HepG2 (cell line): ENCODE measurements at regions not wholly inside any gene's neighbourhood (a gene's known extent, or its start where the extent isn't known, plus 50 kb on each side); places are given as distances from the start of the nearest gene placed in this dataset.

Source experiments
- ATAC-seq: fragments of 200-7000 bp; cut with Tn5 transposase; 3 replicates; pipeline ENCODE4 v1.9.1; 2020; ENCODE audit warnings: mild to moderate bottlenecking, moderate library complexity
- BruUV-seq: library from RNA; stranded (reverse); fragments of 400-500 nt; replicated peaks from 2 replicates; lab custom pipeline; 2021; lab: Mats Ljungman, UMichigan
- CTCF ChIA-PET: fragments of 300-600 bp; formaldehyde crosslinking; extraction: SDS; loops from one replicate; lab custom pipeline; 2021; ENCODE audit warnings: low total read pairs, inconsistent platforms, low intra/inter-chr PET ratio; lab: Yijun Ruan, JAX
- POLR2A ChIA-PET: fragments of 350-600 bp; sonication (Branson Sonifier 250); formaldehyde crosslinking; loops from one replicate; lab custom pipeline; 2020; ENCODE audit warnings: antibody characterized with exemption, inconsistent platforms; lab: Yijun Ruan, JAX
- DNase-seq: peaks from one replicate; pipeline ENCODE4 v3.0.0-alpha.2; 2015; ENCODE audit warnings: low spot score
- FAIRE-seq: peaks from 3 replicates; lab custom pipeline; 2011; peaks lifted over from hg19 to GRCh38; lab: Jason Lieb, UNC
- H2AFZ ChIP-seq: one replicate; pipeline ENCODE4 v1.6.1; 2011; ENCODE audit warnings: low read length, inconsistent platforms
- H3K27ac ChIP-seq: fragments of 300-600 bp; 3 replicates; pipeline ENCODE4 v1.8.0; 2011; ENCODE audit warnings: mixed run types, mild to moderate bottlenecking, mixed read lengths, low read length, inconsistent platforms; ENCODE audit not compliant: insufficient read depth; ENCODE audit errors: extremely low read length
- H3K27me3 ChIP-seq, 2 experiments: fragments of 200-600 bp in 1 of 2; 2 replicates in 1 of 2; 3 replicates in 1 of 2; pipeline versions ENCODE4 v1.6.0 to v1.8.0; 2011; ENCODE audit warnings: low read length in 2 of 2, mild to moderate bottlenecking in 2 of 2, moderate library complexity in 2 of 2, inconsistent platforms in 1 of 2; ENCODE audit not compliant: insufficient read depth in 2 of 2, control insufficient read depth in 1 of 2
- H3K36me3 ChIP-seq, 2 experiments: fragments of 200-600 bp in 1 of 2; replicated peaks in 1 of 2; 2 replicates in 1 of 2; 3 replicates in 1 of 2; pipeline versions ENCODE4 v1.5.1 to v1.8.0; 2011; ENCODE audit warnings: low read length in 2 of 2, inconsistent platforms in 1 of 2; ENCODE audit not compliant: insufficient read depth in 2 of 2, control insufficient read depth in 1 of 2
- H3K4me1 ChIP-seq: 2 replicates; pipeline ENCODE4 v1.5.1; 2012; ENCODE audit warnings: low read length, inconsistent platforms; ENCODE audit not compliant: insufficient read depth
- H3K4me2 ChIP-seq: 2 replicates; pipeline ENCODE4 v1.6.0; 2011; ENCODE audit warnings: low read depth, low read length, inconsistent platforms
- H3K4me3 ChIP-seq, 3 experiments: fragments of 200-600 bp in 1 of 3; sonication (generic), shearing (Covaris generic) in 1 of 3; replicated peaks in 1 of 3; 2 replicates each; pipeline ENCODE4 v1.5.1; 2011 to 2016; ENCODE audit warnings: low read length in 3 of 3, inconsistent platforms in 2 of 3, low read depth in 2 of 3, mild to moderate bottlenecking in 2 of 3, control low read depth in 1 of 3, mixed read lengths in 1 of 3; ENCODE audit not compliant: insufficient read depth in 1 of 3
- H3K79me2 ChIP-seq: one replicate; pipeline ENCODE4 v1.6.1; 2011; ENCODE audit warnings: low read length, inconsistent platforms; ENCODE audit not compliant: insufficient read depth
- H3K9ac ChIP-seq: 2 replicates; pipeline ENCODE4 v1.6.0; 2011; ENCODE audit warnings: mild to moderate bottlenecking, low read depth, low read length, inconsistent platforms; ENCODE audit not compliant: insufficient read depth
- H3K9me3 ChIP-seq: 2 replicates; pipeline ENCODE4 v1.5.1; 2012; ENCODE audit warnings: mild to moderate bottlenecking, low read length
- H4K20me1 ChIP-seq: 2 replicates; pipeline ENCODE4 v1.6.0; 2011; ENCODE audit warnings: inconsistent platforms, mild to moderate bottlenecking, low read length, moderate library complexity; ENCODE audit not compliant: insufficient read depth
- CENPBD1 ChIP-seq: sonication (generic); formaldehyde crosslinking; IDR thresholded peaks from 2 replicates; pipeline ENCODE4 v1.8.0; 2022; ENCODE audit warnings: missing genetic modification reagents, low read depth, mild to moderate bottlenecking, borderline replicate concordance
- IKZF1 ChIP-seq: fragments of 450-650 bp; IDR thresholded peaks from 2 replicates; pipeline ENCODE4 v1.7.1; 2016
- SYNCRIP ChIP-seq: fragments of 200-400 bp; formaldehyde crosslinking; IDR thresholded peaks from 2 replicates; pipeline ENCODE4 v1.6.1; 2018; ENCODE audit warnings: mild to moderate bottlenecking, low read depth, low read length; ENCODE audit not compliant: insufficient read depth
- TSC22D2 ChIP-seq: sonication (generic); formaldehyde crosslinking; IDR thresholded peaks from 2 replicates; pipeline ENCODE4 v1.5.1; 2020; ENCODE audit warnings: missing genetic modification reagents, mild to moderate bottlenecking, borderline replicate concordance
- ZNF24 ChIP-seq: fragments of 450-650 bp; IDR thresholded peaks from 2 replicates; pipeline ENCODE4 v1.6.1; 2017; ENCODE audit warnings: antibody characterized with exemption, mild to moderate bottlenecking
- ZNF276 ChIP-seq: sonication (generic); formaldehyde crosslinking; IDR thresholded peaks from 2 replicates; pipeline ENCODE4 v1.4.0; 2020; ENCODE audit warnings: mild to moderate bottlenecking, low read depth, missing genetic modification reagents
- ZNF407 ChIP-seq: sonication (generic); formaldehyde crosslinking; IDR thresholded peaks from one replicate; pipeline ENCODE4 v1.5.1; 2020; ENCODE audit warnings: mild to moderate bottlenecking, missing genetic modification reagents; ENCODE audit errors: not compliant biosample characterization
- WGBS: methylation state at CpG from one replicate; pipeline ENCODE4 v1.1.6; 2017; ENCODE audit warnings: low lambda C conversion rate; 5-methylcytosine and 5-hydroxymethylcytosine counted together
- in situ Hi-C: cut with HindIII; loops from 2 replicates; pipeline ENCODE4 v1.10.0; 2017; ENCODE audit warnings: low pct_unique_long_range_greater_than_20kb; ENCODE audit not compliant: extremely low pct_ligation_motif_present
- intact Hi-C: fragments of 100-400 bp; cut with micrococcal nuclease; formaldehyde crosslinking; loops from one replicate; pipeline ENCODE4 v1.10.0; 2022; ENCODE audit not compliant: unreplicated experiment

- Histone ChIP-seq H3K9ac (no peak overlapping the region), H3K9me3 (no peaks in the 10 kb centered on the region), H3K79me2 (no peaks in the 10 kb centered on the region), H3K27me3 (no peaks in the 10 kb centered on the region), H3K4me2 (no peak overlapping the region), H4K20me1 (no peaks in the 10 kb centered on the region), H3K36me3 (no peaks in the 10 kb centered on the region), H2AFZ (no peak overlapping the region), H3K4me1 (no peaks in the 10 kb centered on the region), H3K4me3 (no peak overlapping the region), H3K27ac (no peak overlapping the region)
- ATAC-seq (no peak), FAIRE-seq (no peak), DNase-seq (no peak)
- 13% methylated on average over 5 of the region's 5 CpGs for WGBS
- CTCF ChIA-PET = no interaction called here
- in situ Hi-C loops (loop anchor here (25.0 kb wide), 1 partner anchor 888 kb away; no protein-coding TSS in a partner anchor), intact Hi-C loops (loop anchor here (5.0 kb wide), 1 partner anchor 798 kb away; no protein-coding TSS in a partner anchor)
- no peak for TF ChIP-seq SYNCRIP
- no peak for TF ChIP-seq CENPBD1 (CRISPR knock-in tag)
- no peak for TF ChIP-seq IKZF1
- TF ChIP-seq ZNF407 = no peak
- no peak for TF ChIP-seq TSC22D2
- TF ChIP-seq ZNF24 = no peak
- no peak for TF ChIP-seq ZNF276
- POLR2A ChIA-PET = no interaction called here
- BruUV-seq = no TSS peak
Measured at GRCh38 chr3:144774897-144775296, 803.3 kb downstream of the DIPK2A start.
